GM21515 (cell line): ENCODE measurements at regions not wholly inside any gene's neighbourhood (a gene's known extent, or its start where the extent isn't known, plus 50 kb on each side); places are given as distances from the start of the nearest gene placed in this dataset.

Experiments
- ATAC-seq: cut with Tn5 transposase; IDR thresholded peaks from one replicate; pipeline ENCODE4 v1.9.1; 2021; ENCODE audit not compliant: unreplicated experiment

DNA sequence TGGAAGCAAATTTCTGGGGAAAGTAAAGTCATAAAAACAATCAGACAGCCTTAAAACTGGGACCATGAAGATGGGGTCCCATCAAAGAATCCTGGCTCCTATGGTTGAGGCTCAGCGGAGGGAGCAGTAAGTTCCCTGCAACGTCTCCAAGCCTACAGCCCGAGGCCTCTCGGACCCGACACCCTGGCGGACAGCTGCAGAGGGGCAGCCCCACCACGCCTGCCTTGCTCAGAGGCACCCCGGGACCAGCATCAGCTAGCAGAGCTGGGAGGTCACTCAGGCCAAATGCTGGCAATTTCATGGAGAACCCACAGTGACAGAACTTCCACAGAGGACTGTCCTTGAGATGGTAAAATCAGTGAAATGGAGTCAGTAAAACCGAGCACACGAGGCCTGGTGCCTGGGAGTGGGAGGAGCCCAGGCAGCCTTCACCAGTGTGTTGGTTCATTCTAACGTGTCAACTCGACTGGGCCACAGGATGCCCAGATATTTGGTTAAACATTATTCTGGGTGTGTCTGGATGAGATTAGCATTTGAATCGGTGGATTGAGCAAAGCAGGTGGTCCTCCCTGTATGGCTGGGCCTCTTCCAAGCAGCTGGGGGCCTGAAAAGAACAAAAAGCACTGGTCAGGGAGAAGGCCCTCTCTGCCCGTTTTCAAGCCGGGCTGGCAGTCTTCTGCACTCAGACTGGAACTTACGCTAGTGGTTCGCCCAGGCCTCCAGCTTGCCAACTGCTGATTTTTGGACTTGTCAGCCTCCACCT is 96.2 kb upstream of the INSIG1 start:
- no peak for ATAC-seq

DNA sequence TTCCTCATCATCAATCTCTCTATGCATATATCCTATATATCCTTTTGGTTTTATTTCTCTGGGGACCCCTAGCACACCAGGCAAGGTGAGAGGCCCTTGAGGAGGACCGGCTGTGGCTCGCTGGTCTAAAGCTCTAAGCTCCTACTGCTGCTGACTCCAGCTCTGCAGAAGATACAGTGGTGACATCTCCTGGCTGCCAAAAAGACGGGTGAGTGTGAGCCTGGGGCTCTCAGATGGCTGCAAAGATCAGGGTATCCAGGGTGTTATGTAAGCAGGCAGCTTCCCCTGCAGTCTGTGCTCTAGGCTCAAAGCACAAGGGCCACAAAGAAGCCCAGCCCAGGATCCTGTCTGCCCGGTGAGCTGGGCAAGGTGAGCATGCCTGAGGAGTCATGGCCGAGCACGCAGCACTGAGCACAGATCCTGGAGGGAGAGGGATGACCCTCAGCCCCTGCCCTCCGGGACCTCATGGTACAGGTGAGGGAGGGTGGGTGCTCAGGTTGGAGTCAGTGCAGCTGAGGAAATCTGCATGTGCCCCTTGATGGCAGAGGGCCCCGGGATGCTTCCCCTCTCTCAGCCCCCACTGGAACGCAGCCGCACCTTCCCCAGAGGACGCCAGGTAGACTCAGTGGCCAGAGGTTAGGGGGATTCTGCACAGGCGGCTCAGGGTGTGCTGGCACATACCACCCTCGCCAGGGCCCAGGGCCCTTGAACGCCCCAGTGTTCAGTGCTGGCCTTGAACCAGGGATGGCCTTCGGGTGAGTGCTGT is 95.4 kb upstream of the INSIG1 start:
- no peak for ATAC-seq

DNA sequence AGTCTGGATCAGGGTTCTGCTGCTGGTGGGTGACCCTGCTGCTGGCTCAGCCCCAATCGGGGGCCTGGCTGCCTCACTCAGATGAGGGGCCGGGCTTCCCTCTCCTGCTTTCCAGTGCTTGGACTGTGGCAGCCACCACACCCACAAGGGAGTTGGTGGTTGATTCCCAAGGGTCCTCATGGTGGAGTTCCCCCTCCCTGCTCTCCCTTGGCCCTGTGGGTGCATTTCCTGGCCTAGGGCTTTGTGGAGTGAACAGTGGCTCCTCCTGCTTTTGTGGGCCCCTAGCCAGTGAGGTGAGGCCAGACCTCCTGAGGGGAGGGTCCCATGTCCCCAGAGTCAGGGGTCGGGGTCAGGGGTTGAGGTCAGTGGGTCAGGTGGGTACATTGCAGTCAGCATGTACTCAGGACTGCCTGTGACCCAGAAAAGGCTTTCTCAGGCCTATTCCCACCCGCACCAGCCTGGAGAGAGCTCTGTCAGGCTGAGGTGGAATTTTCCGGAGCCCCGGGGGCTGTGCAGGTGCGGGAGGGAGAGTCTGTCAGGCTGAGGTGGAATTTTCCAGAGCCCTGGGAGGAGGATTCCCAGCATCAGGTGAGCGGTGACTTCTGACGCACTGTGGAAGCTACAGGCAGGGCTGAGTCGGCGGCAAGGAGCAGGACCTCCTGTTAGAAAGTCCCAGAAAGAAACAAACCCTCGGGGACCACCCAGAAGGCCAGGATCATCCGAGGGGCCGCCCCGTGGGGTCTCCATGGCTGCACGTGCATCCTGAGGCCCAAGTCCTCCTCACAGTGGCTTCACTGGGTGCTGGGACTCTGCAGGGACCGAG is 94.4 kb upstream of the INSIG1 start:
- no peak for ATAC-seq

DNA sequence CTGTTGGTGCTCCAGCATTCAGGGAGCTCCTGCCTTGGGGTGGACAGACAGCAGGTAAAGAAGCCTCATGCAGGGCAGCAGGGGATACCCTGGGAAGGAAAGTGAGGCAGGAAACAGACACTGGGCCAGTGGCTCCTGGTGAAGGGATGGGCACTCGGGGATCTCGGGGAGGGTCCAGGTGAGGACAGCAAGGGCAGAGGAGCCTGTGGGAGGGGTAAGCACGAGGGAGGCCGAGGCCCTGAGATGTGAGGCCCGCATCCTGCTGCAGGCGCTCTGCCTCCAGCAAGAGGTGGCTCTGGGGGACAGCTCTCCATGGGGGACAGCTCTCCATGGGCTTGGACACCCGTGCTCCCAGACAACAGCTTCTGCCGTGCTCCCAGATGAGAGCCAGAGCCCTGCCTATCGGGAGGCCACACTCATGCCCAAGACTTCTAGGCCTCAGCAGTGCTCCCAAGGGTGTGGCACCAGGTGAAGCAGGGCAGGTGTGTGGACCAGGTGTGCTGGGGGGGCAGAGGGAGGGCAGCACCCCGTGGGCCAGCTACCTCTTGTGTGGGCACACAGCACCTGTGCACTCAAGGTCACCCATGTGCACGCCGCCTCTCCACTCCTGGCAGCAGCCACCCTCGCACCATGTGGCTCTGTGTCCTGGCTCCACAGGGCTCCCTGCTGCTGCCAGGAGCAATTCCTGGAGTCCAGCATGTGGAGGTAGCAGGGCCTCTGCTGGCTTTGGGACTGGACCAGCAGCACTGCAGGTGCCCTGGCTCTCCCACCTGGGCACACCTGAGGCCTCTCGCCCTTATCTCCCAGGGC is 93.6 kb upstream of the INSIG1 start:
- no peak for ATAC-seq

DNA sequence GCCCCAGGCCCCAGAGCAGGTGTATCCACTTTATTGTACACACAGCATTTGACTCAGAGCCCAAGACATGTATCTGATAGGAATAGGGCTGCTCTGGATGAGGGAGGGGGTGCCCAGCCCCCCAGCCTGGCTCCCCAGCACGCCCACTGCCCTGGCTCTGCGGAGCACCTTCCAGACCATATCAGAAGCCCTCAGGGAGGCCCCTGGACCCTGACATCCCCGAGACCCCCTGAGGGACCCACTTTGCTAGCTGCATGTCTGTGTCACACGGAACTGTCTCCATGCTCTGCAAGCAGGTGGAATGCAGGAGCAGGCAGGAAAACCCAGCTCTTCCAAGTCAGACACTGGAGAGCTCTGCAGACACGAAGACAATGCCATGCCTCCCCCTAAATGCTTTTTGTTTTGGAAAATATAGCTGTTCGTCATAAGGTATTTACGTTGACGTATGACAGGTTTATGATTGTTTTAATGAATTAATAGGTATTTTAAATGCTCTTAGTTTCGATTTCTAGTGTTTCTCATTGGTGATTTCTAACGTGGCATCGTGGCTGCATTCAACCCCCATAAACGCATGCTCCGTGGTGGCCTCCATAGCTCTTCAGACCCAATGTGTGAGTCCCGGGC is 92.8 kb upstream of the INSIG1 start:
- no peak for ATAC-seq

DNA sequence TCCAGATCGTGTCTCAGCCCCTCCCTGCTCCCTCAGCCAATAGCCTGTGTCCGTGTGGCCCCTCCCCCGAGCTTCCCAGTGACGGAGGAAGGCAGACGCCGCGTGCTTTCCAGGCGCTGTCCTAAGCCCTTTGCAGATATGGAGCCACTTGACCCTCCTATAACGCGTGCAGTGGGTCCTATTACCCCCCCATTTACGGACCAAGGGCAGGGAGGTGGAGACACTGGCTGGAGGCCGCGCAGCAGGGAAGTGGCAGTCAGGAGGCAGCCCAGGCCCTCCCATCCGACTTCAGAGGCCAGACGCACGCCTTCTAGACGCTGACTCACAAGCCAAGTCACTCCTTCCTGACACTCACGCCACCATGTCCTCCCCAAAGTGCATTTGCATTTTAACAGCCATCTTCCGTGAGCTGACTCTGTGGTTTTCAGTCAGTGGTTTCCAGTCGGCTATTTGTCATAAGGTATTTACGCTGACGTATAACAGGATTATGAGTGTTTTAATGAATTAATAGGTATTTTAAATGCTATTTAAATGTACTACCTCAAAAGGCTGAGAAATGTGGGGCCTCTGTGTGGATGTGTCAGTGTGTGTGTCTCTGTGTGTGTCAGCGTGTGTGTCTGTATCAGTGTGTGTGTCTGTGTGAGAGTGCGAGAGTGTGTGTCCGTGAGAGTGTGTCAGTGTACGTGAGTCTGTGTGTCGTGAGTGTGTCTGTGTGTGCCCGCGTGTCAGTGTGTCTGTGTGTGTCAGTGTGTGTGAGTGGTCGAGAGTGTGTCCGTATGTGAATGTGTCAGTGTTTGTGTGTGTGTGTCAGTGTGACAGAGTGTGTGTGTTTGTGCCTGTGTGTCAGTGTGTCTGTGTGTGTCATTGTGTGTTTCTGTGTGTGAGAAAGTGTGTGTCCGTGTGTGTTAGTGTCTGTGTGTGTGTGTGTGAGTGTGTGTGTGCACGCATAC is 92.0 kb upstream of the INSIG1 start:
- peak; percentile 90 for ATAC-seq

DNA sequence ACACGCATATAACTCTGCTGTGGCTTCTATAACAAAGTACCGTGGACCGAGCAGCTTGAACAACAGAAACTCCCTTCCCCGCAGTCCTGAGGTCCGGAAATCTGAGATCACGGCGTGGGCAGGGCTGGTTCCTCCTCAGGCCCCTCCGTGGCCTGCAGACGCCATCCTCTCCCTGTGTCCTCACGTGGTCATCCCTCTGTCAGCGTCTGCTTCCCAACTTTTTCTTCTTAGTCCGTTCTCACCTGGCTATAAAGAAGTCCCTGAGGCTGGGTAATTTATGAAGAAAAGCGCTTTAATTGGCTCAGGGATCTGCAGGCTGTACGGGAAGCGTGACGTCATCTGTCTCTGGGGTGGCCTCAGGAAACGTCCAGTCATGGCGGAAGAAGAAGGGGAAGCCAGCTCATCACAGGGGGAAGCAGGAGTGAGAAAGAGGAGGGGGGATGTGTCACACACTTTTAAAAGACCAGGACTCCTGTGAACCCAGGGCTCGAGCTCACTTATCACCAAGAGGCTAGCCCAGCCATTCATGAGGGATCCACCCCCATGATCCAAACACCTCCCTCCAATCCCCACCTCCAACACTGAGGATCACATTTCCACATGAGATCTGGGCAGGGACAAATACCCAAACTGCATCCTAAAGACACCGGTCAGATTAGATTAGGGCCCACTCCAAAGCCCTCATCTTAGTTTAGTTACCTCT is 91.2 kb upstream of the INSIG1 start:
- peak; percentile 36 for ATAC-seq

DNA sequence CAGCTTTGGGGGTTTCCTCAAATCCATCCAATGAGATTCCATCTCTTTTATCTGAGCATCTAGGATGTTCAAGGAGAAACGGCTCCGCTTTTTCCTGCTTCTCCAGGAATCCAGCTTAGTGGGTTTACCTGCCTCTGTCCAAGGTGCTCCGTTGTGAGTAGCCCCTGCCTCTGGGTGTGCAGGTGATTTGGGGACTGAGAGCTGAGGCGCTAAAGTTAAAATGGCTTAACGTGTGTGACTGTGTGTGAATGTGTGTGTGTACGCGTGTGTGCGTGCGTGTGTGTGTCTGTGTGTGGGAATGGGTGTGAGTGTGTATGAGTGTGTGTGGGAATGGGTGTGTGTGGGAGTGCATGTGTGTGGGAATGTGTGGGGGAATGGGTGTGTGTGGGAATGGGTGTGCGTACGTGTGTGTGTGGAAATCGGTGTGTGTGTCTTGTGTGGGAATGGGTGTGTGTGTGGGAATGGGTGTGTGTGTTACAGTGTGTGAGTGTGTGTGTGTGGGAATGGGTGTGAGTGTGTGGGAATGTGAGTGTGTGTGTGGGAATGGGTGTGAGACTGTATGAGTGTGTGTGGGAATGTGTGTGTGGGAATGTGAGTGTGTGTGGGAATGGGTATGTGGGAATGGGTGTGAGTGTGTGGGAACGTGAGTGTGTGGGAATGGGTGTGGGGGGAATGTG is 90.2 kb upstream of the INSIG1 start:
- no peak for ATAC-seq

DNA sequence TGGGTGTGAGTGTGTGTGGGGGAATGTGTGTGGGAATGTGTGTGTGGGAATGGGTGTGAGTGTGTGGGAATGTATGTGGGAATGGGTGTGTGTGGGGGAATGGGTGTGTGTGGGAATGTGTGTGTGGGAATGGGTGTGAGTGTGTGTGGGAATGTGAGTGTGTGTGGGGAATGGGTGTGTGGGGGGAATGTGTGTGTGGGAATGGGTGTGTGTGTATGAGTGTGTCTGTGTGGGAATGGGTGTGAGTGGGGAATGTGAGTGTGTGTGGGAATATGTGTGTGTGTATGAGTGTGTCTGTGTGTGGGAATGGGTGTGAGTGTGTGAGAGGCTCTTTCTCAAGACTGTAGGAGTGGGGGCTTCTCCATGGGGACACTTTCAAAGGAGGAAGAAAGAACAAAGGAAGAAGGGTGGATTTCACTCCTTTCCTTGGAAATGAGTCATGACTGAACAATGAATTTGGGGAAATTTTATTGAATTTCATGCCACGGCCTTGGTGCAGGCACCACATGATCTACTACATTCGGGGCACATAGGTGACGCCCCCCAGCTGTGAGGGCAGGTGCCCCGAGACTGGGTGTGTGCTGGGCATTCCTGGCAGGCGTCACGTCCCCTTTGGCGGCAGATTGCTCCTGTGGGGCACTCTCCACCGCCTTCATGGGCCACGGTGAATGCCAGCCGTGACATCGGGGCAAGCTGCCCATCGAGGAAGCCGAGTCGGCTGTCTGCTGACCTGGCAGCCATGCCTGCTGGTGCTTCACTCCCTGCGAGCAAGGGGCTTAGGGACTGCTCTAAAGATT is 88.8 kb upstream of the INSIG1 start:
- ATAC-seq: no peak

DNA sequence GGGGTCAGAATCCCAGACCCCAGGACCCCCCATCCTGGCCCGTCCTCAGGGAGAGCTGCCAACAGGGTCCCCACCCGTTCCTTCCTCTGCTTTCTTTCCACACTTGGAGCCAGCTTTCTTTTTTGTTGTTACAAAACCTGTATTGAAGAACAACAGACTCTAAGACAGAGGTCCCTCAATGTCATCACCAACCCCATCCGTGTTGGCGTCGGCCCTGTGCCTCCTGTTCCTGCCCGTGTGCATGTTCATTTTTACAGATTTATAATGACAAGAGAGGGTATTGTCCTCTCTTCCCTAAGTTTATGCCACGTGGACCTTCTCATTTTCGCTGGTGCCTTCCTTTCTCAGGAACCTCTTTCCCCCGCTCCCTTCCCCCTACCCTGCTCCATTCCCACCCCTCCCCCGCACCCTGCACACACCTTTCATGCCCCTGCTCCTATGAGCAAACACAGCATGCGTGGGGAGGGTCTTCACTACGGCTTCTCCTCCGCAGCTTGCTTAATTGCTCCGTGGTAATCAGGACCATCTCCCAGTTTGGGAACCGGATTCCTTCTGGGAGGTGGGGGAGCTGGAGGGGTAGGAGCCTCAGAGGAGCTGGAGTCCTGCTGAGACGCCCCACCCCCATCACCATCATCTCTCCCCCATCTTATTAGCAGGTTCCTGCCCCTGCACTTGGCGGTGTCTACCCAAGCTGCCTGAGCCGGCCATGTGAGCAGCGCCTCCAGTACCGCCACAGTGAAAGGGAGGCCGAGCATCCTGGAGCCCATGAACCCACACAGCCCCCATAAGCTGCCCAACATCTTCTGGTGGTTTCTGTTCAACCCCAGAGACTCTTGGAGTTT is 88.0 kb upstream of the INSIG1 start:
- ATAC-seq: no peak

DNA sequence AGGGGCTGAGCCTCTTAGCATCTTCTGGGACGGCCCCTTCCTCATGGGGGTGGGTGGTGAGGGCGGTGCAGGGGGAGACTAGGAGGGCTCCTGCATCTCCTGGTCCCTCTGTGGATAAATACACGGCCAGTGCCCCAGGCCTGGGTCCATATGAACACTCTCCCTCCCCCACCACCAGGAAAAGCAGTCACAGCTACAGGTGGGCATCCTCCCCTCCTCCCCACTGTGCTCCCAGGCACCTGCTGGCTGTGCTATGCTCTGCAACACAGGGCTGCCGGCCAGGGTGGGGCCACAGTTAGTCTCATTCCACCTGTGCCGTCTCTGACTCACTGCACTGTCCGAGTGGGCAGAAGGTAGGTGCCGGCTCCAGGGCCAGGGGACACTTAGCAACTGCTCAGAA is 87.3 kb upstream of the INSIG1 start:
- no peak for ATAC-seq

DNA sequence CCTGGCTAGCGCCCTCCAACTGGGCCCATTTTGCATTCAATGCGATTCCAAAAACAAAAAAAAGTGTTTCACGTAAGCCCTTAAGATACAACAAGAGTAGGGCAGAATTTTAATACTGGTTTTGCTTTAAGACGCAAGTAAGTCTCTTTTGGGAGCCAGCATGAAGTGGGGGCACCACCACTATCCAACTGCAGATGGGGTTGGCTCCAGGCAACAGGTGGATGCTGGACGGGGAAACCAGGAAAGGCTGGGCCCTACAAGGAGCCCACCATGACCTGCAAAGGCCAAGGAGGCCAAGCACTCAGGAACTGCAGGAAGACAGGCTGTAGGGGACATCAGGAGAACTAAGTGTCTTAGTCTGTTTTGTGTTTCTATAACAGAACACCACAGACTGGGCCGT is 86.5 kb upstream of the INSIG1 start:
- ATAC-seq: no peak

DNA sequence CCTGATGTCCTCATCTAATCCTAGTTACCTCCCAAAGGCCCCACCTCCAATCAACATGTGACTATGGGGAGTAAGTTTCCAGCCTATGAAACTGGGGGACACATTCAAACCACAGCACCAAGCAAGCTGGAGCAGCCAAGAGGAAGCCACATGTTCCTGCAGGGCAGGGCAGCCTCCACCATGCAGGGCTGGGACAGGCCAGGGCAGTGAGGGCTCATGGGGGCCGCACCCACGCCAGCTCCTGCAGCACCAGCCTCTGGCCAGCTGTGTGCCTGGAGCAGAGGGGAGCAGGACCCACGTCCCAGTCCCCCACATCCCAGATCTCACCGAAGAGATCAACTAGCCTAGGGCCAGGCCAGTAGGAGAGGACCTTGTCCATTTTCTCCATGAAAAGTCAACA is 85.9 kb upstream of the INSIG1 start:
- no peak for ATAC-seq

DNA sequence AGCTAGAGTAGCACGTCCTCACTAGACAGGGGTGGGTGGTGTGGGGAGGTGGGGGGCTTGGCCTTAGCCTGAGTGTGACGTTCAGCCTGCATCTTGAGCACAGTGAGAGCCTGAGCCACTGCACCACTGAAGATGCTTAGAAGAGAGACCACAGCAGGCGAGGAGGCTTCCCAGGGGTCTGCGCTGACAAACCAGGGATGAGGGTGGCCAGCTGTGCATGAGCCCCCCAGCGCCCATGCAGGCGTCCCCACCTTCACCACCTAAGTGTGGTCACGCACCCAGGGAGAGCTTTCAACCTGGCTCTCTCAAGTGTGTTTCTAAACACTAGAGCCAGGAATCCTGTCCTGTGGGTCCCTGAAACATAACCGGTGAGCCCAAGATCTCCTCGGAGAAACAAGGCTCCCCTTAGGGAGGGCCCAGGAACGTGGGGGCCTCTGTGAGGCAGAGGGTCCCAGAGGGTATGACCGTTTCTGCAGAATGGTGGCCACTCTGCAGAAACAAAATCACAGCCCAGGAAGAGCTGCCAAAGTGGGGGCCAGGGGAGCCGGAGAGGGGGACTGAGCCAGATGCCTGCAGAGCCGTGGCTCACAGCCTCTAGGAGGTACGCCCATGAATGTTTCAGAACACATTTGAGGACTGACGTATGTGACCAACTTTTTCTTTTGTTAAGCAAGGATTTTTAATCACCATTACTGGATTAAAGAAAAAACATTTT is 85.2 kb upstream of the INSIG1 start:
- no peak for ATAC-seq

DNA sequence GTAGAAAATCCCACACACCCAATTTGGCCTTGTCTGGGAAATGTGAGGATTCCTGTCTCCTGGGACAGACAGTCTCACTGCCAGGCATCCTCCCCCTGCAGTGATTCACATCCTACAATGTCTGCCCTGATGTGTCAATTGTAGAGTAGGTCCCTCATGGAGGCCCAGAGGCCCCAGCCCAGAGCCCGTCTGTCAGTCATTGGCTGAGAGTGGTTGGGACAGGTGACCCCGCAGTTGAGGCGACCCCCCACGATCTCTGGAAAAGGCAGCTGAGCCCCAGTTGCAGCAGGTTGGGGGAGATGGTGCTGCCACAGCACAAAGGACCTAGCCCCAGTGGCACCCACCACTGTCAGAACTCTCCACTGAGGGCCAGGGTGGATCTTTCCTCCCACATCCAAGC is 84.3 kb upstream of the INSIG1 start:
- no peak for ATAC-seq
